ENCODE measurements at regions not wholly inside any gene's neighbourhood (a gene's known extent, or its start where the extent isn't known, plus 50 kb on each side); places are given as distances from the start of the nearest gene placed in this dataset.

GRCh38 chr6:14511061-14511586 lies 393.6 kb downstream of the CD83 start:
- intact Hi-C loops (cut with micrococcal nuclease; ENCODE audit: unreplicated experiment) (no loop called here), in situ Hi-C loops (cut with HindIII; ENCODE audit: low pct_unique_long_range_greater_than_20kb, low sequenced_read_pairs) (no loop called here)
- Histone ChIP-seq H3K36me3 (ENCODE audit: control insufficient read depth, insufficient read depth, low read length) (no peaks in the 10 kb centered on the region), H3K9me3 (ENCODE audit: control insufficient read depth, insufficient read depth, low read depth, low read length) (no peaks in the 10 kb centered on the region), H3K27ac (ENCODE audit: low read length) (no peak overlapping the region), H3K4me3 (ENCODE audit: low read depth in 2 of 2, low read length in 2 of 2) (no peak overlapping the region), H3K27me3 (ENCODE audit: control insufficient read depth, insufficient read depth, low read length) (no peaks in the 10 kb centered on the region), H3K4me1 (ENCODE audit: control insufficient read depth, insufficient read depth, low read length) (no peaks in the 10 kb centered on the region)
- ChIA-PET CTCF (no interaction called here), POLR2A (no interaction called here)
- ATAC-seq (no peak), DNase-seq (ENCODE audit: low read depth, low spot score) (no peak)
- TF ChIP-seq REST (IDR thresholded peaks at IDR 0.05; ENCODE audit: insufficient read depth in 1 of 2, low read depth in 2 of 2, low read length in 1 of 2): no peak
- no peak for TF ChIP-seq TCF7L2 (IDR thresholded peaks at IDR 0.05; ENCODE audit: low read depth, low read length)
- no peak for TF ChIP-seq POLR2AphosphoS5 (IDR thresholded peaks at IDR 0.05; ENCODE audit: low read depth, low read length)
- no peak for TF ChIP-seq SIN3A (IDR thresholded peaks at IDR 0.05; ENCODE audit: borderline replicate concordance, insufficient read depth, low read depth, low read length)
- no peak for TF ChIP-seq CTCF (IDR thresholded peaks at IDR 0.05)
- no TSS peak for BruUV-seq (replicated peaks)

- DNase-seq (ENCODE audit: low read depth, low spot score) (no peak), ATAC-seq (no peak)
- Histone ChIP-seq H3K4me1 (ENCODE audit: control insufficient read depth, insufficient read depth, low read length) (no peaks in the 10 kb centered on the region), H3K27ac (ENCODE audit: low read length) (no peak overlapping the region), H3K27me3 (ENCODE audit: control insufficient read depth, insufficient read depth, low read length) (no peaks in the 10 kb centered on the region), H3K4me3 (ENCODE audit: low read depth in 2 of 2, low read length in 2 of 2) (no peak overlapping the region), H3K36me3 (ENCODE audit: control insufficient read depth, insufficient read depth, low read length) (no peaks in the 10 kb centered on the region), H3K9me3 (ENCODE audit: control insufficient read depth, insufficient read depth, low read depth, low read length) (no peaks in the 10 kb centered on the region)
- intact Hi-C loops (cut with micrococcal nuclease; ENCODE audit: unreplicated experiment): no loop called here
- BruUV-seq (replicated peaks): no TSS peak
- POLR2A ChIA-PET: no interaction called here
- no peak for TF ChIP-seq SIN3A (IDR thresholded peaks at IDR 0.05; ENCODE audit: borderline replicate concordance, insufficient read depth, low read depth, low read length)
- TF ChIP-seq POLR2AphosphoS5 (IDR thresholded peaks at IDR 0.05; ENCODE audit: low read depth, low read length): no peak
- no peak for TF ChIP-seq CTCF (IDR thresholded peaks at IDR 0.05)
- no peak for TF ChIP-seq REST (IDR thresholded peaks at IDR 0.05; ENCODE audit: insufficient read depth in 1 of 2, low read depth in 2 of 2, low read length in 1 of 2)
- no peak for TF ChIP-seq TCF7L2 (IDR thresholded peaks at IDR 0.05; ENCODE audit: low read depth, low read length)
- in situ Hi-C loops (cut with HindIII; ENCODE audit: low pct_unique_long_range_greater_than_20kb, low sequenced_read_pairs): no loop called here
- CTCF ChIA-PET: no interaction called here
These were observed 394.7 kb downstream of the CD83 start for GRCh38 chr6:14512246-14512645.
